ENCODE measurements at regions not wholly inside any gene's neighbourhood (a gene's known extent, or its start where the extent isn't known, plus 50 kb on each side); places are given as distances from the start of the nearest gene placed in this dataset.

DNA sequence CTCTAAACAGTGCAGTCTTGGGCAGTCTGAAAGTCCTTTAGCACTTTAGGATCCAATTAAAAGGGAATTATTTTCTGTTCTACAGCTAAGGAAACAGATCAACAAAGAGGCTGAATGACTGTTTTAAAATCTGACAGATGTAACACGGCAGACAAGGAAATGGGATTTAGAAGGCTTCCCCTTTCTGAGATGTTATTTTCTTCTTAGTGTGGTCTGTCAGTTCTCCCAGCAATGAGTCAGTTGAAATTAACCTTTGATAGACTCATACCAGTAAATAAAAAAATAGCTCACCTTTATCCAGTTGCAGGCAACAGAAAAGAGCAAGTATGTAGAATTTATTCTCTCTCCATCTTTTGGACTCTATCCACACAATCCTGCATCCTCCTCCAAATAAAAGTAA is 98.1 kb downstream of the NEDD1 start:
- POLR2A ChIA-PET, result no interaction called here
- Histone ChIP-seq H3K27me3 (replicated peaks in 1 of 2; ENCODE audit: control insufficient read depth in 2 of 2, extremely low read depth in 1 of 2, insufficient read depth in 2 of 2, low read length in 1 of 2) (no peaks in the 10 kb centered on the region), H3K9me3 (no peaks in the 10 kb centered on the region), H3K27ac (ENCODE audit: low read length) (no peak overlapping the region), H3K4me3 (ENCODE audit: control insufficient read depth in 1 of 2, extremely low read depth in 1 of 2, low read length in 1 of 2) (no peak overlapping the region), H3K36me3 (ENCODE audit: control insufficient read depth in 2 of 2, extremely low read depth in 1 of 2, insufficient read depth in 1 of 2, low read length in 1 of 2) (no peaks in the 10 kb centered on the region), H3K4me1 (ENCODE audit: control insufficient read depth in 1 of 2, extremely low read depth in 1 of 2, insufficient read depth in 2 of 2, low read length in 2 of 2) (no peaks in the 10 kb centered on the region)
- no peak for DNase-seq
- no peak for ATAC-seq (replicated peaks in 1 of 4)
- WGBS (ENCODE audit: insufficient coverage), result 0% methylated on average over 1 of the region's 1 CpG
- peaks cover 17 to 32% of the 10 kb centered on the region in 2 donors for H3K27me3 Mint-ChIP-seq
- H3K4me1 Mint-ChIP-seq, result no peaks in the 10 kb centered on the region
- no peaks in the 10 kb centered on the region for H3K9me3 Mint-ChIP-seq
- H3K36me3 Mint-ChIP-seq, result no peaks in the 10 kb centered on the region
- H3K4me3 Mint-ChIP-seq, result no peak overlapping the region
- no peak overlapping the region for H3K27ac Mint-ChIP-seq
- CTCF ChIA-PET, result interaction anchor here in 1 of 2 donors (0.7 kb wide), 1 partner anchor 299 kb away, joined by 4 read pairs; no protein-coding TSS in a partner anchor

GRCh38 chr12:97005646-97006045 is 98.6 kb downstream of the NEDD1 start:
- Mint-ChIP-seq H3K9me3 (no peaks in the 10 kb centered on the region), H3K36me3 (no peaks in the 10 kb centered on the region), H3K27ac (no peak overlapping the region), H3K27me3 (peaks cover 17 to 33% of the 10 kb centered on the region in 2 donors), H3K4me1 (no peaks in the 10 kb centered on the region), H3K4me3 (no peak overlapping the region)
- H3K27me3 ChIP-seq (replicated peaks in 1 of 2; ENCODE audit: control insufficient read depth in 2 of 2, extremely low read depth in 1 of 2, insufficient read depth in 2 of 2, low read length in 1 of 2), result no peaks in the 10 kb centered on the region
- DNase-seq (no peak), ATAC-seq (replicated peaks in 1 of 4) (no peak)
- ChIA-PET CTCF (interaction anchor here in 1 of 2 donors (0.7 kb wide), 1 partner anchor 300 kb away, joined by 4 read pairs; no protein-coding TSS in a partner anchor), POLR2A (no interaction called here)
- H3K36me3 ChIP-seq (ENCODE audit: control insufficient read depth in 2 of 2, extremely low read depth in 1 of 2, insufficient read depth in 1 of 2, low read length in 1 of 2), result no peaks in the 10 kb centered on the region
- H3K9me3 ChIP-seq, result no peaks in the 10 kb centered on the region
- 92% methylated on average over 3 of the region's 3 CpGs for WGBS (ENCODE audit: insufficient coverage)
- no peak overlapping the region for H3K27ac ChIP-seq (ENCODE audit: low read length)
- no peaks in the 10 kb centered on the region for H3K4me1 ChIP-seq (ENCODE audit: control insufficient read depth in 1 of 2, extremely low read depth in 1 of 2, insufficient read depth in 2 of 2, low read length in 2 of 2)
- H3K4me3 ChIP-seq (ENCODE audit: control insufficient read depth in 1 of 2, extremely low read depth in 1 of 2, low read length in 1 of 2), result no peak overlapping the region

GRCh38 chr12:97006585-97006984 is 99.5 kb downstream of the NEDD1 start:
- no peaks in the 10 kb centered on the region for H3K9me3 Mint-ChIP-seq
- POLR2A ChIA-PET, result no interaction called here
- WGBS (ENCODE audit: insufficient coverage), result 100% methylated on average over 2 of the region's 2 CpGs

DNA sequence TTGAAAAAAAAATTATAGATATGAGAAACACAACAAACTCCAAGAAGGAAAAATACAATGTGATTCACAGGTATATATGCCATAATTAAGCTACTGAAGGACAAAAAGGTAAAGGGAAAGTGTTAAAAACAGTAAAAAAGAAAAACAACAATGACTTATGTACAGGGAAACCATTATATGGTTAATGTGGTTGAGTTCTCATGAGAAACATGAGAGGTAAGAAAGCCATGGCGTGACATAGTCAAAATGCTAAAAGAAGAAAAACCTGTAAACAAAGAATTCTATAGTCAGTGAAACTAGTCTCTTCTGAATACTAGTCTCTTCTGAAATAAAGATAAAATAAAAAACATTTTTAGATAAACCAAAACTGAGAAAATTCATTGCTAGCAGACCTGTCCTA is 109.1 kb downstream of the NEDD1 start:
- no peak for ATAC-seq (replicated peaks in 1 of 4)
- CTCF ChIA-PET, result no interaction called here

More at GRCh38 chr12:97006585-97006984, 99.5 kb downstream of the NEDD1 start:
- H3K27me3 ChIP-seq (replicated peaks in 1 of 2; ENCODE audit: control insufficient read depth in 2 of 2, extremely low read depth in 1 of 2, insufficient read depth in 2 of 2, low read length in 1 of 2), result no peaks in the 10 kb centered on the region
- no peak for DNase-seq
- ATAC-seq (replicated peaks in 1 of 4), result no peak
- H3K36me3 ChIP-seq (ENCODE audit: control insufficient read depth in 2 of 2, extremely low read depth in 1 of 2, insufficient read depth in 1 of 2, low read length in 1 of 2), result no peaks in the 10 kb centered on the region
- H3K4me3 Mint-ChIP-seq, result no peak overlapping the region
- H3K9me3 ChIP-seq, result no peaks in the 10 kb centered on the region
- no peaks in the 10 kb centered on the region for H3K4me1 Mint-ChIP-seq
- no peak overlapping the region for H3K27ac Mint-ChIP-seq
- H3K27me3 Mint-ChIP-seq, result peaks cover 21 to 38% of the 10 kb centered on the region in 2 donors
- no peak overlapping the region for H3K27ac ChIP-seq (ENCODE audit: low read length)
- H3K4me1 ChIP-seq (ENCODE audit: control insufficient read depth in 1 of 2, extremely low read depth in 1 of 2, insufficient read depth in 2 of 2, low read length in 2 of 2), result no peaks in the 10 kb centered on the region
- no peaks in the 10 kb centered on the region for H3K36me3 Mint-ChIP-seq
- CTCF ChIA-PET, result no interaction called here
- H3K4me3 ChIP-seq (ENCODE audit: control insufficient read depth in 1 of 2, extremely low read depth in 1 of 2, low read length in 1 of 2), result no peak overlapping the region

DNA sequence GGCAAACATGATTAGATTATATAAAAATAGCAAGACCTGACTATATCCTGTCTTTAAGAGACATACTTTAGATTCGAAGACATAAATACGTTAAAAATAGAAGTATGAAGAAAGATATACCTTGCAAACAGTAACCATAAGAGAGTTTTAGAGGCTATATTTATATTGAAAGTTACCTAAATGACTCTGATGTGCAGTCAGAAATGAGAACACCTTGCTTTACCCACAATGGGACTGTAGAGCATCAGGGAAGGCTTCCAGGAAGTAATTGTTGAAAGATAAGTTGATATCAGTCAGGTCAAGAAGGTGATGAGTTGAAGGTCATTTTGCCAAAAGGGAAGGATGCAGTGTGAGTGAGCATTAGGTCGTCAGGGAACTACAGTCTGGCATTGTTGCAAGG is 110.2 kb downstream of the NEDD1 start:
- no peak for ATAC-seq (replicated peaks in 1 of 4)
- POLR2A ChIA-PET, result no interaction called here
- no peak overlapping the region for H3K4me3 Mint-ChIP-seq

More for the DNA sequence above, 109.1 kb downstream of the NEDD1 start:
- no peak for DNase-seq
- peaks cover 14 to 16% of the 10 kb centered on the region in 2 donors for H3K27me3 Mint-ChIP-seq
- H3K27ac Mint-ChIP-seq, result no peak overlapping the region
- Histone ChIP-seq H3K4me3 (ENCODE audit: control insufficient read depth in 1 of 2, extremely low read depth in 1 of 2, low read length in 1 of 2) (no peak overlapping the region), H3K36me3 (ENCODE audit: control insufficient read depth in 2 of 2, extremely low read depth in 1 of 2, insufficient read depth in 1 of 2, low read length in 1 of 2) (no peaks in the 10 kb centered on the region), H3K4me1 (ENCODE audit: control insufficient read depth in 1 of 2, extremely low read depth in 1 of 2, insufficient read depth in 2 of 2, low read length in 2 of 2) (no peaks in the 10 kb centered on the region), H3K9me3 (peaks cover 3% of the 10 kb centered on the region), H3K27me3 (replicated peaks in 1 of 2; ENCODE audit: control insufficient read depth in 2 of 2, extremely low read depth in 1 of 2, insufficient read depth in 2 of 2, low read length in 1 of 2) (peaks cover 0 to 4% of the 10 kb centered on the region in 2 experiments), H3K27ac (ENCODE audit: low read length) (no peak overlapping the region)
- no CpG with 5 or more reads among the region's 1 CpG for WGBS (ENCODE audit: insufficient coverage)
- POLR2A ChIA-PET, result no interaction called here
- no peaks in the 10 kb centered on the region for H3K4me1 Mint-ChIP-seq
- no peak overlapping the region for H3K4me3 Mint-ChIP-seq
- H3K9me3 Mint-ChIP-seq, result peaks cover 5 to 9% (median 8%) of the 10 kb centered on the region in 3 donors
- no peaks in the 10 kb centered on the region for H3K36me3 Mint-ChIP-seq

DNA sequence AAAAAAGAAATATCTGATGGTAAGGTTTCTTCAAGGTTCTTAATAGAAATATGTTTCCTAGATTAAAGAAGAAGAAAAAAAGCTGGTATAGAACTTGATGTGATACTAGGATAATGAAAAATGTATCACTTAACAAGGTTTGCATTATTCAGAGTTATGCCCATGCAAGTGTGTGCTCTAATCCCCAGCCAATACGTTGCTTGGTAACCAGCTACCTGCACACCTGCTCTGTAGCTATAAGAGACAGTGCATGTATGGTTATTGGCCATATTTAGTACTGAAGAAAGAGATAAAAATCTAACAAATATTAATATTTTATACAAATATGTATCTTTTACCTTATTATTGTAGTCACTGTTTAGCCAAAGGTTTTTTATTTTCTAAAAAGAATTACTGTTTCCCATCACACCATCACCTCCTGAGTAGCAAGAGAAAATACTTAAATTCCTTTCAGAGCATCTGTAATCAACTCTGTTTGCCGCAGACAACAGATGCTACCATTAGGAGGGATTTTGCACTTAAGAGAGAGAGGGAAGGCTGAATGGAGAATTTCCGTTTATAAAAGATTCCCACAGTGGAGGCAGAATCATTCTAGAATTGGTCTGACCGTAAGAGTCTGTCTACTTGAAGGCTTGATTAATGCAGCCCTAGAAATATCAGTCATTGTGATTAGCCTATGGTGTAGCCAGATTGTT is 115.6 kb downstream of the NEDD1 start:
- Mint-ChIP-seq H3K9me3 (no peaks in the 10 kb centered on the region), H3K4me1 (no peaks in the 10 kb centered on the region), H3K36me3 (no peaks in the 10 kb centered on the region), H3K27me3 (peaks cover 0 to 2% of the 10 kb centered on the region in 2 donors), H3K27ac (no peak overlapping the region), H3K4me3 (no peak overlapping the region)
- no peak overlapping the region for H3K27ac ChIP-seq (ENCODE audit: low read length)
- H3K36me3 ChIP-seq (ENCODE audit: control insufficient read depth in 2 of 2, extremely low read depth in 1 of 2, insufficient read depth in 1 of 2, low read length in 1 of 2), result no peaks in the 10 kb centered on the region
- no peak for ATAC-seq (replicated peaks in 1 of 4)
- H3K9me3 ChIP-seq, result no peaks in the 10 kb centered on the region
- no peak for DNase-seq
- ChIA-PET CTCF (no interaction called here), POLR2A (no interaction called here)
- peaks cover 0 to 4% of the 10 kb centered on the region in 2 experiments for H3K27me3 ChIP-seq (replicated peaks in 1 of 2; ENCODE audit: control insufficient read depth in 2 of 2, extremely low read depth in 1 of 2, insufficient read depth in 2 of 2, low read length in 1 of 2)
- H3K4me1 ChIP-seq (ENCODE audit: control insufficient read depth in 1 of 2, extremely low read depth in 1 of 2, insufficient read depth in 2 of 2, low read length in 2 of 2), result no peaks in the 10 kb centered on the region
- H3K4me3 ChIP-seq (ENCODE audit: control insufficient read depth in 1 of 2, extremely low read depth in 1 of 2, low read length in 1 of 2), result no peak overlapping the region
- WGBS (ENCODE audit: insufficient coverage), result 70% methylated on average over 2 of the region's 4 CpGs

More for the DNA sequence above, 110.2 kb downstream of the NEDD1 start:
- no peak overlapping the region for H3K27ac Mint-ChIP-seq
- peaks cover 5 to 9% (median 8%) of the 10 kb centered on the region in 3 donors for H3K9me3 Mint-ChIP-seq
- Histone ChIP-seq H3K27me3 (replicated peaks in 1 of 2; ENCODE audit: control insufficient read depth in 2 of 2, extremely low read depth in 1 of 2, insufficient read depth in 2 of 2, low read length in 1 of 2) (peaks cover 0 to 4% of the 10 kb centered on the region in 2 experiments), H3K27ac (ENCODE audit: low read length) (no peak overlapping the region), H3K4me1 (ENCODE audit: control insufficient read depth in 1 of 2, extremely low read depth in 1 of 2, insufficient read depth in 2 of 2, low read length in 2 of 2) (no peaks in the 10 kb centered on the region), H3K9me3 (peaks cover 3% of the 10 kb centered on the region), H3K36me3 (ENCODE audit: control insufficient read depth in 2 of 2, extremely low read depth in 1 of 2, insufficient read depth in 1 of 2, low read length in 1 of 2) (no peaks in the 10 kb centered on the region), H3K4me3 (ENCODE audit: control insufficient read depth in 1 of 2, extremely low read depth in 1 of 2, low read length in 1 of 2) (no peak overlapping the region)
- H3K4me1 Mint-ChIP-seq, result no peaks in the 10 kb centered on the region
- H3K36me3 Mint-ChIP-seq, result no peaks in the 10 kb centered on the region
- WGBS (ENCODE audit: insufficient coverage), result 33% methylated on average over 1 of the region's 3 CpGs
- CTCF ChIA-PET, result no interaction called here
- DNase-seq, result no peak
- H3K27me3 Mint-ChIP-seq, result peaks cover 12% of the 10 kb centered on the region in 2 donors

All from T-cell (primary cell).